ENCODE measurements at regions not wholly inside any gene's neighbourhood (a gene's known extent, or its start where the extent isn't known, plus 50 kb on each side); places are given as distances from the start of the nearest gene placed in this dataset.

- TF ChIP-seq CTCF (IDR thresholded peaks at IDR 0.05) (no peak), EZH2 (IDR thresholded peaks at IDR 0.05; ENCODE audit: borderline replicate concordance, insufficient read depth, low read depth, low read length, poor library complexity, severe bottlenecking) (no peak)
Measured at GRCh38 chr7:41404375-41405074, 298.4 kb downstream of the INHBA start.
